ENCODE measurements at regions not wholly inside any gene's neighbourhood (a gene's known extent, or its start where the extent isn't known, plus 50 kb on each side); places are given as distances from the start of the nearest gene placed in this dataset.

DNA sequence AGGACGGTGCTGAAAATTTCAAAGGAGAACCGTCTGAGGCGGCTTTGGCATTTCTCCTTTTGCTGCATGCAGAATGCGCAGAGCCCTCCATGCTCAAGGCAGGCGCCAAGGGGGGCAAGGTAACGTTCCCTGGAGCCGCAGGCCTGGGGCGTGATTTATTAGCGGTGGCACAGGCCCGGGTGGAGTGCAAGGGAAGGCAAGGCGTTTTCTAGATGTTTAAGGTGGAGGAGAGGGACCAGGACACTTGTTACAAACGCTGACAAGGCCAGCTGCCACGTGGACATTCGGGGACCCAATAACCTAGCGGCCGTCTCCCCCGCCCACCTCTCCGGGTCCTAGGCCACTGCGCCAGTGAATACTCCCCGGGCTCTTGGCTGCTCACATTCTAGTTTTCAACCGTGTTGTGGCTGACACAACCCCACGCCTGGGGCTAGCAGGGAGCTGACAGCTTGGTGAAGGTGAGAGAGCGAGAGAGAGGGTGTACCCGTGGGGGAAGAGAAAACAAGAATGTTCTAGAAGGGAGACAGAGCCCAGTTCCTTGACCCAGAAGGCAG, 250.1 kb downstream of the C16orf95 start:
- no peaks in the 10 kb centered on the region for H3K27me3 ChIP-seq (ENCODE audit: control insufficient read depth, insufficient read depth, low read length)
- H3K4me3 ChIP-seq (ENCODE audit: low read depth, low read length), result no peak overlapping the region
- H3K9ac ChIP-seq, result no peak overlapping the region
- no peaks in the 10 kb centered on the region for H3K36me3 ChIP-seq (ENCODE audit: control insufficient read depth, insufficient read depth, low read length)
- H3K27ac ChIP-seq, result no peak overlapping the region
- no peak overlapping the region for H2AFZ ChIP-seq
- H3K4me2 ChIP-seq (ENCODE audit: low read length), result no peak overlapping the region
- no peaks in the 10 kb centered on the region for H3K9me3 ChIP-seq (ENCODE audit: control insufficient read depth, low read length)
- TF ChIP-seq, protein P1, sequence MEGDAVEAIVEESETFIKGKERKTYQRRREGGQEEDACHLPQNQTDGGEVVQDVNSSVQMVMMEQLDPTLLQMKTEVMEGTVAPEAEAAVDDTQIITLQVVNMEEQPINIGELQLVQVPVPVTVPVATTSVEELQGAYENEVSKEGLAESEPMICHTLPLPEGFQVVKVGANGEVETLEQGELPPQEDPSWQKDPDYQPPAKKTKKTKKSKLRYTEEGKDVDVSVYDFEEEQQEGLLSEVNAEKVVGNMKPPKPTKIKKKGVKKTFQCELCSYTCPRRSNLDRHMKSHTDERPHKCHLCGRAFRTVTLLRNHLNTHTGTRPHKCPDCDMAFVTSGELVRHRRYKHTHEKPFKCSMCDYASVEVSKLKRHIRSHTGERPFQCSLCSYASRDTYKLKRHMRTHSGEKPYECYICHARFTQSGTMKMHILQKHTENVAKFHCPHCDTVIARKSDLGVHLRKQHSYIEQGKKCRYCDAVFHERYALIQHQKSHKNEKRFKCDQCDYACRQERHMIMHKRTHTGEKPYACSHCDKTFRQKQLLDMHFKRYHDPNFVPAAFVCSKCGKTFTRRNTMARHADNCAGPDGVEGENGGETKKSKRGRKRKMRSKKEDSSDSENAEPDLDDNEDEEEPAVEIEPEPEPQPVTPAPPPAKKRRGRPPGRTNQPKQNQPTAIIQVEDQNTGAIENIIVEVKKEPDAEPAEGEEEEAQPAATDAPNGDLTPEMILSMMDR (IDR thresholded peaks at IDR 0.05), result no peak
- no peaks in the 10 kb centered on the region for H3K4me1 ChIP-seq
- no peaks in the 10 kb centered on the region for H3K79me2 ChIP-seq

DNA sequence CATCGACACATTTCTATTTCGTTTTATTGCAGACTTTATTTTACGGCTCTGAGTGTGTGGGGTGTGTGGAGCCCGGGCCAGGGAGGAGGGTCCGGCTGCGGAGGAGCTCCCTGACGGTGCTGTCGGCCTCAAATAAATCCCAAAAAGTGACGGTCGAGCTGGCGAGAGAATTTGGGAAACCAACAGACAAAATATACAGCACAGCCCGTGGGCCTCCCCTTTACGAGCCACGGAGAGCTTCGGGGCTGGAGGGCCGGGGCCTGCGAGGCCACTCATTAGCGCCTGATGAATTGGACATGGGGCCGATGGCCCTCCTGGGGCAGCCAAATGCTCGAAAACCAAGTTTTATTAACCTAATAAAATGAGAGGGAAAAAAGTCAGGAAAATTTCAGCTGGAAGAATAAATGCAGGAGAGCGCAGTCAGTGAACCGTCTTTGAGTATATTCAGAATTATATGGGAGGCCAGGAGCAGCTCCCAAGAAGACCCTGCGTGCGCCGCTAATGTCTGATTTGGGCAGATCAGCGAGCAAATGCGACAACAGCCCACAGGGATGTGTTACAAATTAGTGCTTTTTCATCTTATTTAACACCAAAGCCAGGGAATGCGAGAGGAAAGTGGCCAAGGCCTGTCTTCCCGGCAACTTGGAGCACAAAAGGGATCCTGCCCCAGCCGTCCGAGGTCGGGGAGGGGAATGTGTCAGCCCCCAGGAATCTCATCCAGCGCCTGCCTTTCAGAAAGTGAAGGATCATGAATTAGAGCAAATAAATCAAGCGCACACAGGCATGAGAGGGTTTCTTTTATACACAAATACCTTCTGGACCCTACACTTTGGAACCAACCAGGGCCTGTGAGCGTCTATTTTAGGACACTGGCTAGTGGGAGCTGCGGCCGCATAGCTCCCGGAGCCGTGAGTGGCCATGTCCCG, 249.1 kb downstream of the C16orf95 start:
- Histone ChIP-seq H3K4me3 (ENCODE audit: low read depth, low read length) (no peak overlapping the region), H3K36me3 (ENCODE audit: control insufficient read depth, insufficient read depth, low read length) (no peaks in the 10 kb centered on the region), H3K4me2 (ENCODE audit: low read length) (no peak overlapping the region), H3K27ac (no peak overlapping the region), H3K27me3 (ENCODE audit: control insufficient read depth, insufficient read depth, low read length) (no peaks in the 10 kb centered on the region), H3K9ac (no peak overlapping the region), H2AFZ (no peak overlapping the region), H3K4me1 (no peaks in the 10 kb centered on the region), H3K9me3 (ENCODE audit: control insufficient read depth, low read length) (no peaks in the 10 kb centered on the region), H3K79me2 (no peaks in the 10 kb centered on the region)
- TF ChIP-seq, protein P1 (IDR thresholded peaks at IDR 0.05), result no peak

DNA sequence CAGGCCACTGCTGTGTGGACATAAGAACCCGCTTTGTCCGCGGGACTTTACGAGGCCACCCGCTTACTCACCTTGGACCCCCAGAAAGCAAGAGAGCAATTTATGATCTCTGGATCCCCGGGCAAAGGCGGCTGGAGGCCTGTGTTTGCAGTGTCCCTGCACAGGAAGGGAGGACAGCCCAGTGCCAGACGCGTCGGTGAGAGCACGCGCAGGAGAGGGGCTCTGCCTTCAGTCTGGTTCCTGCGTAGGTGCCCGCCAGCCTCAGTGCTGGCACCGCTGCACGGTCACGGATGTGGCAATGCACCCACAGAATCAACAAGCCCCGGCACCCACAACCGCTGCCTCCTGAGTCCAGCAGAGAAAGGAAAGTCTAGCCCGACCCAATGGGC, 248.4 kb downstream of the C16orf95 start:
- no peaks in the 10 kb centered on the region for H3K79me2 ChIP-seq

DNA sequence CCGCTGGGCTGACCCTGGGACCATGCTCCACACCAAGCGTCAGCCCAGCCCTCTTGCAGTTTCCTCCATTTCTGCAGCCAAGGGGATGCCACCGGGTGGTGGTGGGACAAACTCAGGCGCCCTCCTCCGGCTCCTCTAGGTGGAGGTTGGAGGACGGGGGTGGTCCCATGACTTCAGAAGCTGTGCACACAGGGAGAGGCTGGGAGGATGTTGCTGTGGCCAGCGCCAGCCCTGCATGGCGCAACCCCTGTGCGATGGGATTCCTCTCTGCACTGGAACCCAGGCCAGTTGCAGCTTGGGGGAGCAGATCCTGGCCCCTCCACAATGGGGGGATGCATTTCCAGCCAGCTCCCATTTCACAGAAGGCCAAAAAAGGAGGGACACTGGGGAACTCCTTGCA, 246.5 kb downstream of the C16orf95 start:
- no peak overlapping the region for H3K4me2 ChIP-seq (ENCODE audit: low read length)
- H3K9ac ChIP-seq, result no peak overlapping the region
- H3K9me3 ChIP-seq (ENCODE audit: control insufficient read depth, low read length), result no peaks in the 10 kb centered on the region
- no peaks in the 10 kb centered on the region for H3K4me1 ChIP-seq
- no peak overlapping the region for H3K27ac ChIP-seq
- H3K4me3 ChIP-seq (ENCODE audit: low read depth, low read length), result no peak overlapping the region
- no peak overlapping the region for H2AFZ ChIP-seq
- no peaks in the 10 kb centered on the region for H3K79me2 ChIP-seq
- no peaks in the 10 kb centered on the region for H3K27me3 ChIP-seq (ENCODE audit: control insufficient read depth, insufficient read depth, low read length)
- H3K36me3 ChIP-seq (ENCODE audit: control insufficient read depth, insufficient read depth, low read length), result no peaks in the 10 kb centered on the region
- TF ChIP-seq, protein P1 (IDR thresholded peaks at IDR 0.05), result no peak

More for the DNA sequence above, 248.4 kb downstream of the C16orf95 start:
- Histone ChIP-seq H3K27me3 (ENCODE audit: control insufficient read depth, insufficient read depth, low read length) (no peaks in the 10 kb centered on the region), H3K4me2 (ENCODE audit: low read length) (no peak overlapping the region), H3K36me3 (ENCODE audit: control insufficient read depth, insufficient read depth, low read length) (no peaks in the 10 kb centered on the region), H3K4me3 (ENCODE audit: low read depth, low read length) (no peak overlapping the region), H2AFZ (no peak overlapping the region), H3K4me1 (no peaks in the 10 kb centered on the region), H3K27ac (no peak overlapping the region), H3K9me3 (ENCODE audit: control insufficient read depth, low read length) (no peaks in the 10 kb centered on the region), H3K9ac (no peak overlapping the region)
- TF ChIP-seq, protein P1 (IDR thresholded peaks at IDR 0.05), result no peak
